Ishikawa (cell line): ENCODE measurements at regions not wholly inside any gene's neighbourhood (a gene's known extent, or its start where the extent isn't known, plus 50 kb on each side); places are given as distances from the start of the nearest gene placed in this dataset.

ENCODE experiments used
- CEBPB ChIP-seq: IDR thresholded peaks from 2 replicates; pipeline ENCODE4 v1.6.1; 2012
- CREB1 ChIP-seq: IDR thresholded peaks from 2 replicates; pipeline ENCODE4 v1.6.1; 2012; ENCODE audit warnings: low read depth
- EP300 ChIP-seq: IDR thresholded peaks from 2 replicates; pipeline ENCODE4 v1.6.1; 2012; ENCODE audit warnings: borderline replicate concordance
- FOXM1 ChIP-seq: IDR thresholded peaks from 2 replicates; pipeline ENCODE4 v1.6.1; 2012; ENCODE audit warnings: low read depth, borderline replicate concordance
- MAX ChIP-seq: IDR thresholded peaks from 2 replicates; pipeline ENCODE4 v1.6.1; 2012
- NFIC ChIP-seq: IDR thresholded peaks from 2 replicates; pipeline ENCODE4 v1.6.1; 2012
- RAD21 ChIP-seq: IDR thresholded peaks from 2 replicates; pipeline ENCODE4 v1.6.1; 2012; ENCODE audit warnings: low read depth
- REST ChIP-seq: IDR thresholded peaks from 2 replicates; pipeline ENCODE4 v1.6.1; 2012; ENCODE audit warnings: low read depth, mild to moderate bottlenecking
- TAF1 ChIP-seq: IDR thresholded peaks from 2 replicates; pipeline ENCODE4 v1.6.1; 2012; ENCODE audit warnings: low read depth, mild to moderate bottlenecking
- TCF12 ChIP-seq: IDR thresholded peaks from 2 replicates; pipeline ENCODE4 v1.6.1; 2012; ENCODE audit warnings: low read depth
- TEAD4 ChIP-seq: IDR thresholded peaks from 2 replicates; pipeline ENCODE4 v1.6.1; 2012
- USF1 ChIP-seq: IDR thresholded peaks from 2 replicates; pipeline ENCODE4 v1.6.1; 2012
- YY1 ChIP-seq: IDR thresholded peaks from 2 replicates; pipeline ENCODE4 v1.6.1; 2012; ENCODE audit warnings: low read depth
- ZBTB7A ChIP-seq: IDR thresholded peaks from 2 replicates; pipeline ENCODE4 v1.6.1; 2012; ENCODE audit warnings: low read depth

DNA sequence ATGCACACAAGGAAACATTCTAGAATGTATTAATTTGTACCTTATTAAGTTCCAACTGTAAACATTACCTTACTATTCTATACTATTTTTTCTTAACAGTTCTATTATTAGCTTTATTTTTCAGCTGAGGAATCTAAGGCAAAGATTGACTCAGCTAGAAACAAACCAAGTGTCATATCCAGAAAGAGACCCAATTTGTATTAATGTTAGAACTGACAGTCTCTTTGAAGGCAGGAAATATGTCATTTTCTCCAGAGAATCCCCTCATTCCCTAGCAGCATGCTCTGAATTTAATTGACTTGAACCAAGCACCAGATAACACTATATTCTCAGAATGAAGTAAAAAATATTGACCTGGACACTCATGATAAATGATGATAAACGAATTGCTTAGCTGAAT lies 81.4 kb upstream of the PLPPR5 start:
- TF ChIP-seq EP300: no peak

DNA sequence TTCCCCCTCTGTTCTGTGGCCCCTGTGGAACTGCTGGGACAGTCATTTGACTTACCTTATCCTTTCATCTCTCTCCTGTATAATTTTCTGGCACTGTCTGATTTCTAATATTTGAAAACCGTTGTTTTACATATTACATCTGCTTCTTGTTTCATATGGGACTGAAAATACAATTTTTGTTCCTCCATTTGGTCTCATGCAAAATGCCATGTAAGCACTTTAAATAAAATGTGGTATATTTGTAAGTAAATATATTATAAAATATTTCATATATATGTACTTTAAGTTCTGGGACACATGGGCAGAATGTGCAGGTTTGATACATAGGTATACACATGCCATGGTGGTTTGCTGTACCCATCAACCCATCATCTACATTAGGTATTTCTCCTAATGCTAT lies 93.9 kb upstream of the PLPPR5 start:
- no peak for TF ChIP-seq TCF12
- no peak for TF ChIP-seq FOXM1

DNA sequence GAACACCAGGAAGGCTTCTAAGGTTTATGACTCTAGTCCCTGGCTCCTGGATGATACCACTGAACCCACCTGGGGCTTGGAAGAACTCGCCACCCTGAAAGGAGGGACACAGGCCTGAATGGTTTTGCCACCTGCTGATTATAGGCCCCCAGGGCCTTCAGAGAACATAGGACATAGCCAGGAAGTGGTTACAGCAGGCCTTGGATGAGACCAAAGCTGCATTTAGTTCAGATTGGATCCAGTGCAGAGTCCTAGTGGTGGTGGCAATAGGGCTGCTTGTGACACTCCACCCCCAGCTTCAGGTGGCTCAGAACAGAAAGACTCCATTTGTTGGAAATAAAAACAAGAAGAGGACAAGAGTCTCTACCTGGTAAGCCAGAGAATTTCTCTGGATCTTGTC lies 101.6 kb upstream of the PLPPR5 start:
- no peak for TF ChIP-seq RAD21
- TF ChIP-seq CEBPB: no peak
- TF ChIP-seq USF1: no peak
- no peak for TF ChIP-seq MAX
- TF ChIP-seq EP300: no peak

DNA sequence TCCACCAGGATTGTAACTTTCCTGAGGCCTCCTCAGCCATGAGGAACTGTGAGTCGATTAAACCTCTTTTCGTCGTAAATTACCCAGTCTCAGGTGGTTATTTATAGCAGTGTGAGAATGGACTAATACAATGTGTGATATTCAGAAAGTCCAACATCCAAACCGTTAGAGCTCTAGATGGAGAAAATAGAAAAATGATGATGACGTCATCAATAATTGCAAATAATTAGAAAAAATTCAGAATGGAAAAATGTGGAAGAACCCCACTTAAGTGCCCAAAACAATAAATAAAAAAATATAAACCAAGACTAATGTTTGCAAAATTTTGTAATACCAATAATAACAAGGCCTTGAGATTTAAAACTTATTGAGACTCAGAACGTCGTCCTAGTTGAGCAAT lies 103.0 kb upstream of the PLPPR5 start:
- no peak for TF ChIP-seq CREB1
- TF ChIP-seq YY1: no peak
- TF ChIP-seq TAF1: no peak
- no peak for TF ChIP-seq CEBPB
- no peak for TF ChIP-seq REST
- no peak for TF ChIP-seq MAX
- no peak for TF ChIP-seq TCF12
- no peak for TF ChIP-seq USF1
- TF ChIP-seq FOXM1: no peak

GRCh38 chr1:99110140-99111041 lies 105.7 kb upstream of the PLPPR5 start:
- TF ChIP-seq ZBTB7A: no peak
- no peak for TF ChIP-seq TAF1
- TF ChIP-seq FOXM1: no peak
- no peak for TF ChIP-seq MAX
- no peak for TF ChIP-seq YY1

DNA sequence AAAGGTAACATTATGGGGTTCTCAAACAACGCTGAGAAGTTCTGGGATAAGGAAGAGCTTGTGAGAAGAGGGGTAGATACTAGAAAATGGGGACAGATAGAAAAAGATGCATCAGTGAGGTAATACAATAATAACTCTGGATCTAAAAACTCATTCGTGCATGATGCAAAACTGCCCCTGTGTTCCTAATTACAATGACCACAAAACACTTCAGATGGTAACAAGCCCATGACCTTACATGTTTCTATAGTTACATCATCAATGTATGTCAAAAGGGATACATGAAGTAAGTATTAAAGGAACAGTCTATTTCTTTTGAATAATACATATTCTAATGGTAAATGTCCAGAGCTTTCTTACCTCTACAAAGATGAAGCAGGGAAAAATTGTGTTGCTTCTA lies 110.6 kb upstream of the PLPPR5 start:
- TF ChIP-seq TEAD4 (no peak), YY1 (no peak), NFIC (no peak), REST (no peak), ZBTB7A (no peak), CEBPB (no peak), TCF12 (no peak), MAX (no peak), RAD21 (no peak)

DNA sequence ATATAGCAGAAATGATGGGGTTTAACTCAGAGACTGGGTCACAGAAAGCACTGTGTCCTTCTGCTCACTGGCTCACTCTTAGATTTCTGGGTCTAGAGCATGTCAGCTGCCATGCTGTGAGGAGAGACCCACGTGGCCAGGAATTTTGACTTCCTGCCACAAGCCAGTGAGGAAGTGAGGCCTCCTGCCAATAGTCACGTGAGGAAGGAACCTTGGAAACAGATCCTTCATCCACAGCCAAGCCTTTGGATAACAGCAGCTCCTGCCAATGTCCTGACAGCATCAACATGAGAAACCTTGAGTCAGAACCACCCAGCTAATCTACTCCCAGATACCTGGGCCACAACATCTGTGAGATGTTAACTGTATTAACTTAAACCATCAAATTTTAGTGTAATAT lies 114.5 kb upstream of the PLPPR5 start:
- TF ChIP-seq USF1 (peak; percentile 57), TAF1 (no peak)
